Right renal cortex interstitium (tissue), 3 donors: ENCODE measurements at regions not wholly inside any gene's neighbourhood (a gene's known extent, or its start where the extent isn't known, plus 50 kb on each side); places are given as distances from the start of the nearest gene placed in this dataset.
A peak's percentile ranks its signal among the peaks of the same experiment; 100 is the strongest.

Source experiments
- DNase-seq, 3 donors: peaks; one replicate each; pipeline ENCODE4 v3.0.0-alpha.2; 2013; ENCODE audit warnings: low read depth in 3 of 3, low spot score in 2 of 3

- DNase-seq = no peak
Observed at GRCh38 chr1:69197816-69198215, 369.9 kb upstream of the LRRC7 start.

GRCh38 chr1:69201716-69202115, 366.0 kb upstream of the LRRC7 start:
- DNase-seq = no peak

GRCh38 chr1:69203166-69203565, 364.6 kb upstream of the LRRC7 start:
- DNase-seq = no peak

GRCh38 chr1:69213644-69214043, 354.1 kb upstream of the LRRC7 start:
- no peak for DNase-seq

GRCh38 chr1:69215883-69216282, 351.8 kb upstream of the LRRC7 start:
- DNase-seq = no peak

- no peak for DNase-seq
Observed at GRCh38 chr1:69220672-69221071, 347.1 kb upstream of the LRRC7 start.

- peak; percentile 12 to 44 (median 25) for DNase-seq
Observed at GRCh38 chr1:69221524-69221923, 346.2 kb upstream of the LRRC7 start.

- DNase-seq = no peak
Observed at GRCh38 chr1:69223156-69223555, 344.6 kb upstream of the LRRC7 start.

- no peak for DNase-seq
Observed at GRCh38 chr1:69228501-69228900, 339.2 kb upstream of the LRRC7 start.

- no peak for DNase-seq
Observed at GRCh38 chr1:69230208-69230607, 337.5 kb upstream of the LRRC7 start.

- DNase-seq = no peak
Observed at GRCh38 chr1:69233463-69233862, 334.3 kb upstream of the LRRC7 start.

GRCh38 chr1:69244211-69244610, 323.5 kb upstream of the LRRC7 start:
- no peak for DNase-seq

- no peak for DNase-seq
Observed at GRCh38 chr1:69246109-69246508, 321.6 kb upstream of the LRRC7 start.

- no peak for DNase-seq
Observed at GRCh38 chr1:69246710-69247109, 321.0 kb upstream of the LRRC7 start.

- DNase-seq = no peak
Observed at GRCh38 chr1:69252696-69253095, 315.0 kb upstream of the LRRC7 start.

- no peak for DNase-seq
Observed at GRCh38 chr1:69256036-69256435, 311.7 kb upstream of the LRRC7 start.

- DNase-seq = no peak
Observed at GRCh38 chr1:69258842-69259241, 308.9 kb upstream of the LRRC7 start.

- DNase-seq = peak; percentile 57 to 69 (median 67)
Observed at GRCh38 chr1:69263921-69264391, 303.8 kb upstream of the LRRC7 start.

GRCh38 chr1:69269491-69269890, 298.2 kb upstream of the LRRC7 start:
- no peak for DNase-seq

GRCh38 chr1:69271587-69272125, 296.1 kb upstream of the LRRC7 start:
- DNase-seq = no peak

- no peak for DNase-seq
Observed at GRCh38 chr1:69272684-69273083, 295.0 kb upstream of the LRRC7 start.

- DNase-seq = no peak
Observed at GRCh38 chr1:69278923-69279322, 288.8 kb upstream of the LRRC7 start.

GRCh38 chr1:69283516-69283915, 284.2 kb upstream of the LRRC7 start:
- DNase-seq = no peak
